SKM-1 (cell line): ENCODE measurements at regions not wholly inside any gene's neighbourhood (a gene's known extent, or its start where the extent isn't known, plus 50 kb on each side); places are given as distances from the start of the nearest gene placed in this dataset.
"Not testable (repeated sequence)": the region's sequence is repeated elsewhere in the genome, so short reads cannot be mapped to it uniquely, and the experiment has no call there.

ENCODE experiments used
- DNase-seq: peaks from one replicate; lab custom pipeline; 2025; ENCODE audit not compliant: unreplicated experiment; lab: John Stamatoyannopoulos, UW

- no peak for DNase-seq
Measured at GRCh38 chr12:77229640-77230442, 164.5 kb upstream of the E2F7 start.

DNA sequence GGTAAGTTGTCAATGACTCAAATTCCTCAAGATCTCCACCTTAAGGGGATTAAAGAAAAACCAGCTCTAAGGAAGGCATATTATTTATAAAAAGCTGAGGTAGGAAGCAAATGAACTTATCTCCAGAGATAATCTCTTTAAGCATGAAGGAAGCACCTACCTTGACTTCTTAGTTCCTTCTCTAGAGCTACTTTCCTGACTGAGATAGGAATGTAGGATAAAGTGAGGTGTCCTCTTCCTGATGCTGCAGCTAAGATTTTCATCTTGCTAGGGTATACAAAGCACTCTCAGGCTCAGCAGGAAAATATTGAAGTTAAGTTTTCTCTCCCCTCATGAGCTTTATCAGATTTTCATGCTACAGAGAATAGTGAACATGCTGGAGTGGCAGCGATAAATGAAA, 163.0 kb upstream of the E2F7 start:
- DNase-seq: no peak

GRCh38 chr12:77226368-77226767, 161.0 kb upstream of the E2F7 start:
- no peak for DNase-seq

- DNase-seq: no peak
Measured at GRCh38 chr12:77225373-77225772, 160.0 kb upstream of the E2F7 start.

GRCh38 chr12:77224346-77224745, 159.0 kb upstream of the E2F7 start:
- no peak for DNase-seq

- no peak for DNase-seq
Measured at GRCh38 chr12:77222336-77222735, 157.0 kb upstream of the E2F7 start.

DNA sequence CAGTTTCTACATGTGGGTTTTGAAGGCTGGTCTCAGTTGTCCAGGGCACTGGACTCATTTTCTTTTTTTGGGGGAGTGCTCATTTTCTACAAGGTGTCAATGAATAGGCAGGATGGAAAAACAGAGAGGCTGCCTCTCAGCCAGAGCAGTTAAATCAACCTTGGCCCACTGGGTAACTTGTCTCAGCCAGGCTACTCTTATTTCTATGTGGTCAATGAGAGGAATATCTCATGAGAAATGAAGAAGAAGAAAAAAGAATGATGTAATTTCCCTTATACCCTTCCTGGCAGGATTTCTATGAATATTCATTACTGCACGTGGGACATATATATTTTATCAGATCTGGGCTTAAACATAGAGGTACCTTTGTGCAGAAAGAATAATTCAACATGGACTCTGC, 155.2 kb upstream of the E2F7 start:
- DNase-seq: no peak

DNA sequence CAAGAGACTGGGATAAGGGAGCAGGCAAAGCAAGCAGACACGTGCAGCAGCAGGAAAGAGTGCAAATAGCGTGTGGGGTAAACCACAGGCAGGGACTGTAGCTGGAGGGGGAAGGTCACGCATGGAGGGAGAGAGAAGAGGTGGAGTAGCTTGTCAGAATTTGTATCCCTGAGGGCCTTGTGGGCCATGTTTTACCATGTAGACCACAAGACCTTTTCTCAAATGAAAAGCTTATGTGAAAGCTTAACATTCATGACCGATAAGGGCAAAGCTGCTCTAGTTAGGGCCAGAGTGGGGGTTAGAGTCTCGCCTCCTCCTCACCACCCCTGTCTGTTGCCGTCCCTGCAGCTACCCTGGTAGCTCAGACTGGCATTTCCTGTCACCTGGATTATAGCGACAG, 152.9 kb upstream of the E2F7 start:
- no peak for DNase-seq

DNA sequence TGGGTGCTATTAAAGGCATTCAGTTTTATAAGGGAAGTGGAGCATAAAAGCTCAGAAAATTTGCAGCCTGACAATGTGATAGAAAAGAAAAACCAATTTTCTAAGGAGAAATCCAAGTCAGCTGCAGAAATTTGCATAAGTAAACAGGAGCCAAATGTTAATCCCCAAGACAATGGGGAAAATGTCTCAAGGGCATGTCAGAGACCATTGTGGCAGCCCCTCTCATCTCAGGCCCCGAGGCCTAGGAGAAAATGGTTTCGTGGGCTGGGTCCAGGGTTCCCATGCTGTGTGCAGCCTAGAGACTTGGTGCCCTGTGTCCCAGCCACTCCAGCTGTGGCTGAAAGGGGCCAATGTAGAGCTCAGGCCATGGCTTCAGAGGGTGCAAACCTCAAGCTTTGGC, 150.8 kb upstream of the E2F7 start:
- not testable (repeated sequence) for DNase-seq

DNA sequence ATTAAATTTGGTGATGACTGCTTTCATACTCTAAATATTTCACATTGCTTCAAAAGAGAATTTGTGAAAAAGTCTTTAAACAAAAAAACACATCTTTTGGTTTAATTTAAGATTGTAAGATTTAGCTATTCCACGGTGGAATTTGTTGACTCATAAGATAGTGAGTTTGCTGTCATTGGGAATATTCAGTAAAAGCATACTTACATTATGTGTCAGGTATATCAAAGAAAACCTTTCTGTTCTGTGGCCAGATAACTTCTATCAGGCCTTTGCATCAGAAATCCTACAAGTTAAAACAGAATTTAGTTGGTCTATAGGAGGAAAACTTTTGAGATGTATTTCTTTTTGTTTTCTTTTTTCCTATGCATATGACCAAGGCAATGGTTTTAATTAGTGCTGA, 148.8 kb upstream of the E2F7 start:
- no peak for DNase-seq

- no peak for DNase-seq
Measured at GRCh38 chr12:77213319-77213718, 147.9 kb upstream of the E2F7 start.

- no peak for DNase-seq
Measured at GRCh38 chr12:77210724-77211123, 145.4 kb upstream of the E2F7 start.

DNA sequence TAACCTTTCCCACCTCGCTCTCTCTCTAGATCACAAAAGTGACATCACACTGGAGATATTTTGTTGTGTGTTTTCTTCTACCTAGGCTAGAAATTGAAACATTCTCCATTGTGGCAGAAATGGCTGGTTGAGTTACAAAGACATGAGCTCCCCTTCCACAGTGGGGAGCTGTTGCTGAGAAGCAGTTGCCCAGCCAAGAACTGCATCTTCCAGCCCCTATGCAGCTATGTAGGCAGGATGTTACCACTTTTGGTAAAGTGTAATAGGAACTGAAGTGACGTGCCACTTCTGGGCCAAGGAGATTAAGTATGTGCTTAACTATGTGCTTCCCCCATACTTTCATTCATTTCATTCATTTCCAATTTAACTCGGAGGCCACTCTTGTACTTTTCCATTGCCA, 138.7 kb upstream of the E2F7 start:
- no peak for DNase-seq

DNA sequence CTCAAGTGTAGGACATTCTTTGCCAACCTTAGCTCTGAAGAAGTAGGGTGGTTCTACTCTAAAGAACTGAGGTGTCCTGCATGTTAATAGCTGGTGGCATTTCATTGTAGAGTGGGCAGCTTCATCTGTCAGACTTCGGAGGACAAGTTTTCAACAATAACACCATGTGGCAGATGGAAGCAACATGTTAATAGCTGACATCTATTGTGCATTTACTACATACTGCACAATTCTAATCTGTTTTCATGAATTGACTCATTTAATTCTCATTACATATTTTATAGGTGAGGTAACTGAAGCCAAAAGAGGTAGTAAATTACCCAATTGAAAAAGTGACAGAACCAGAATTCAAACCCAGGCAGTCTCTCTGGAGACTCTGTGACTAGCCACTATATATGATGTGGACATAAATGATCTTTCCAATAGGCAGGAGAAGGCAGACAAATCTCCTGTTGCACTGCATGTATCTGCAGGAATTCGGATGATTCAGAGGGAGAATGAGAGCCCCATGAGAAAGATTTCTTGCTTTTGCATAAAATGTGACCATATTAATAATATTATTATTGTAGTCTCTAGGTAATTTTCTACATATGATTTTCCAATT, 137.2 kb upstream of the E2F7 start:
- DNase-seq: no peak

GRCh38 chr12:77189901-77190416, 124.6 kb upstream of the E2F7 start:
- no peak for DNase-seq

- no peak for DNase-seq
Measured at GRCh38 chr12:77189458-77189857, 124.1 kb upstream of the E2F7 start.

DNA sequence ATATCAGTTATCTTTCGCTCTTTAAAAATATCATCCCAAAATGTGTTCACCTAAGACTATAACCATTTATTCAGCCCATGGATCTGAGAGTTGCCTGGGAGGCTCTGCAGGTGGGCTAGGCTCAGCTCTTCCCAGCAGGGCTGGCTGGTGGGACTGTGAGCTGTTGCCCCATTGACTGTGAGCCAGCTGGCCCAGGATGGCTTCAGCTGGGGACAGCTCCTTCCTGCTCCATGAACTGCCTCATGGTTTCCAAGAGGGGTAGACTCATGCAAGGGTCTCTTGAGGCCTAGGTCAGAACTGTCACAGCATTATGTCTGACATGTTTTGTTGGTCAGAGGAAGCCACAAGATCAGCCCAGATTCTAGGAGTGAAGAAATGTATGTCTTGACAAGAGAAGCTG, 114.1 kb upstream of the E2F7 start:
- no peak for DNase-seq

DNA sequence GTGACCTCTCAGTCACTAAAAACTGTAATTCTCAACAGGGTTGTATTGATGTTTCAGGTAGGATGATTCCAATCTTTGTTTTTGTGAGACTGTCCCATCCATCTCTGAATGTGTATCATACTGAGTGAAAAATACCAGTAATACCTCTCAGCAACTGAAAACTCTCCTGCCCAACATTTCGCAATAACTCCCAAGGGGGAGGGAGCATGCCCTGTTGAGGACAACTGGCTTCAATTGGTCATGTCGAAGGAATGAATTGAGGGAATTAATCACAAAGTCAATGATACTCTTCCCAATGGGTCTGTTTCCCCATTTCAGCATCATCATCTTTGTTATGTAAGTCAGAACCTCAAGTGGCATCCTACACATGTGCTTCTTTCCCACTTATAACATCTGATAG, 102.4 kb upstream of the E2F7 start:
- no peak for DNase-seq

DNA sequence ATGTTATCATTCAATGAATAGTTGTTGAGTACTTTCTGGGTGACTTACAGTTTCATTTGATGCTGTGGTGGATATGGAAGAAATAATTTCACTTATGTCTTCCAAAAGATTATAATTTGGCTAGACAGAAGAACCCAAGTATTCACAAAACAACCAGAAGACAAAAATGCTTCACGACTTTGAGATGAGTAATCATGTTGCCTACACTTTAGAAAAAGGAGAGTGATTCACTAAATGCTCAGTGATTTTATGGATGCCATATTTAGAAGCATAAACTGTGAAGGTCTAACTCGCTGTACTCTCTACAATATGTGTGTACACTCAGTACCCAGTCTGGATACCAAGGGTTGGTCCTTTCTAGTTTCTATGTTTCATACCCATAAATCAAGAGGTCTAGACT, 101.3 kb upstream of the E2F7 start:
- DNase-seq: no peak

DNA sequence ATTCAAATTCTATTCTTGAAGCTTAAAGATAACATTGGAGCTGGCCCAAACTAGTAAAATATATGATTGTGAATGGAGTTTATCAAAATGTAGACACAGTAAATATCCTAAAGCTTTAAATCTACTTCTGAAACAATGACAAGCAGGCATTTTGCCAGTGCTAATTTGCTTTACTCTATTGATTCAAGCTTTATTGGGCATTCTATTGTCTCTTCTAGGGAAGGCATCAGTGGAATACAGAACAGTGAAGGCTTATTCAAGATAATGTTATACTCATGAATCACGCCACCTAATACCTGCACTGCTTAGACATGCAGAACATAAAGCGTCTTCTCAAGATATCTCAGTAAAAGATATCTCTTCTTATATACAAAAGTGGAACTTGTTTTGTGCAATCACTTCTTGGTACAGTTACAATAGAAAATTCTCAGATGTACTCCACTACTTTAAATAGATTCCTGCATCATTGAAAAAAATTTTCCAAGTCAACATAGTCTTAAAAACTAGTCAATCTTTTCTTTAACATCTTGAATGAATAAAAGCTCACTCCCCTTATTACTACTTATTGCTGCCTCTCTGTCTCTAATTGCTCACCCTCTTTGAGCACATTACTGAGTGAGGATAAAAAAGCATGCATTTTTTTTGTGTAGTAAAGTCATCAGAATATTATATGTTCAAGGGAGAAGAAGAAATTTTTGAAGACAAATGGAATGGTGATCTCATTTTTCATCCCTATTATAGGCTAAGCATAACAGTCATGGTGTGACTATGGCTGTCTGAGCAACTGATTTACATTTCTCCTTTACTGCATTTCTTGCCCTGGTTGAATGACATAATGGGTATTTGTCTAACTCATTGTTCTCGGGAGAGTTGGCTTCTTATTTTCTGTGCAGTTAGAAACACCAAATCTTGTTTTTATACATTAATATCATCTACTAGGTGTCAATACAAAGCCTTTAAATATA, 98.0 kb upstream of the E2F7 start:
- no peak for DNase-seq

DNA sequence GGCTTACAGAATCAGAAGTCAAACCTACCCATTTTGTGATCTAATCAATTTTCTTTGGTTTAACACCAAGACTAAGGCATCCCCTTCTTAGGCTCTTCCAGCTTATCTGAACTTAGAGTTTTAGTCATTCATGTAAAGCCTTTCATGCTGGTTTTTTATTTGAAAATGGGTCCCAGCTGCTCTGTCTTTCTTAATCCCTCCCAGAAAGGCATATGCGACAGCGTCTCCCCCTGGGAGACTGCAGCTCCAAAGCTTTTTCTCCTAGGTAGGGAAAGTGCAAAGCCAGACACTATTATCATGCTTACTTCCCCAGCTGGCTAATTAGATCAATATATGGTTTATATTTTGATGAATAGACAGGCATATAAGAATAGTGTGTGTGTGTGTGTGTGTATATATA, 96.6 kb upstream of the E2F7 start:
- DNase-seq: no peak

GRCh38 chr12:77160931-77161330, 95.6 kb upstream of the E2F7 start:
- no peak for DNase-seq
